ENCODE measurements at regions not wholly inside any gene's neighbourhood (a gene's known extent, or its start where the extent isn't known, plus 50 kb on each side); places are given as distances from the start of the nearest gene placed in this dataset.

GRCh38 chr13:112325142-112325808 lies 50.9 kb upstream of the SPACA7 start:
- Mint-ChIP-seq H3K27ac (no peak overlapping the region), H3K4me3 (no peak overlapping the region), H3K9me3 (no peaks in the 10 kb centered on the region), H3K27me3 (peaks cover 19% of the 10 kb centered on the region), H3K4me1 (peaks cover 4% of the 10 kb centered on the region), H3K36me3 (ENCODE audit: low read depth) (no peaks in the 10 kb centered on the region)
- no peak for ATAC-seq (replicated peaks)

- H3K27ac Mint-ChIP-seq = no peak overlapping the region
- no peaks in the 10 kb centered on the region for H3K9me3 Mint-ChIP-seq
- no peak for ATAC-seq (replicated peaks)
- H3K36me3 Mint-ChIP-seq (ENCODE audit: low read depth) = no peaks in the 10 kb centered on the region
- H3K4me1 Mint-ChIP-seq = peaks cover 4% of the 10 kb centered on the region
- no peak overlapping the region for H3K4me3 Mint-ChIP-seq
- peaks cover 14% of the 10 kb centered on the region for H3K27me3 Mint-ChIP-seq
Observed at GRCh38 chr13:112325920-112326645, 50.1 kb upstream of the SPACA7 start.

Measured in activated T-helper 17 cell treated with anti-CD3 and anti-CD28 coated beads, Interleukin-2, amount 50 U/mL, for 72 hours (primary cell).